ENCODE measurements at regions not wholly inside any gene's neighbourhood (a gene's known extent, or its start where the extent isn't known, plus 50 kb on each side); places are given as distances from the start of the nearest gene placed in this dataset.

GRCh38 chr16:66129196-66129595 lies 237.3 kb upstream of the CDH5 start:
- no peaks in the 10 kb centered on the region for H3K79me2 ChIP-seq (ENCODE audit: insufficient read depth, low read length)
- no peak for ATAC-seq
- BruUV-seq (replicated peaks) = no TSS peak
- no peaks in the 10 kb centered on the region for H3K4me1 ChIP-seq (ENCODE audit: insufficient read depth, low read length)
- peaks cover 7 to 52% of the 10 kb centered on the region in 2 experiments for H3K27me3 ChIP-seq (ENCODE audit: control insufficient read depth in 1 of 2, insufficient read depth in 2 of 2, low read length in 2 of 2)
- DNase-seq (ENCODE audit: low spot score) = no peak
- 0% methylated on average over 4 of the region's 4 CpGs for WGBS (ENCODE audit: low lambda C conversion rate)
- ChIA-PET POLR2A (no interaction called here), CTCF (ENCODE audit: low intra/inter-chr PET ratio, low total read pairs) (no interaction called here)
- no peaks in the 10 kb centered on the region for H3K36me3 ChIP-seq (replicated peaks in 1 of 2; ENCODE audit: control insufficient read depth in 1 of 2, insufficient read depth in 2 of 2, low read length in 2 of 2)
- H3K9me3 ChIP-seq (ENCODE audit: low read length) = no peaks in the 10 kb centered on the region
- H3K27ac ChIP-seq (ENCODE audit: extremely low read length, insufficient read depth, low read length) = no peak overlapping the region
- in situ Hi-C loops (cut with HindIII; ENCODE audit: extremely low pct_ligation_motif_present, low pct_unique_long_range_greater_than_20kb) (no loop called here), intact Hi-C loops (cut with micrococcal nuclease; ENCODE audit: unreplicated experiment) (no loop called here)
- H4K20me1 ChIP-seq (ENCODE audit: insufficient read depth, low read length) = no peaks in the 10 kb centered on the region
- TF ChIP-seq ZNF768 (CRISPR knock-in tag; IDR thresholded peaks at IDR 0.05) (peak; percentile 29; the same call in 1 of the 2 replicates), ZNF280B (CRISPR knock-in tag; IDR thresholded peaks at IDR 0.05; ENCODE audit: borderline replicate concordance) (no peak)
- H2AFZ ChIP-seq (ENCODE audit: low read length) = no peak overlapping the region
- no peak for FAIRE-seq
- no peak overlapping the region for H3K4me2 ChIP-seq (ENCODE audit: low read depth, low read length)
- H3K4me3 ChIP-seq (replicated peaks in 1 of 3; ENCODE audit: insufficient read depth in 1 of 3, low read depth in 2 of 3, low read length in 3 of 3) = no peak overlapping the region
- no peak overlapping the region for H3K9ac ChIP-seq (ENCODE audit: insufficient read depth, low read depth, low read length)

GRCh38 chr16:66128371-66128770 lies 238.1 kb upstream of the CDH5 start:
- Histone ChIP-seq H3K4me2 (ENCODE audit: low read depth, low read length) (no peak overlapping the region), H3K36me3 (replicated peaks in 1 of 2; ENCODE audit: control insufficient read depth in 1 of 2, insufficient read depth in 2 of 2, low read length in 2 of 2) (no peaks in the 10 kb centered on the region), H3K79me2 (ENCODE audit: insufficient read depth, low read length) (no peaks in the 10 kb centered on the region), H3K4me1 (ENCODE audit: insufficient read depth, low read length) (no peaks in the 10 kb centered on the region), H3K4me3 (replicated peaks in 1 of 3; ENCODE audit: insufficient read depth in 1 of 3, low read depth in 2 of 3, low read length in 3 of 3) (no peak overlapping the region), H3K27ac (ENCODE audit: extremely low read length, insufficient read depth, low read length) (no peak overlapping the region), H3K9ac (ENCODE audit: insufficient read depth, low read depth, low read length) (no peak overlapping the region), H4K20me1 (ENCODE audit: insufficient read depth, low read length) (no peaks in the 10 kb centered on the region), H3K9me3 (ENCODE audit: low read length) (no peaks in the 10 kb centered on the region), H3K27me3 (ENCODE audit: control insufficient read depth in 1 of 2, insufficient read depth in 2 of 2, low read length in 2 of 2) (peaks cover 7 to 49% of the 10 kb centered on the region in 2 experiments), H2AFZ (ENCODE audit: low read length) (no peak overlapping the region)
- FAIRE-seq (no peak), ATAC-seq (no peak), DNase-seq (ENCODE audit: low spot score) (no peak)
- POLR2A ChIA-PET = no interaction called here
- 16% methylated on average over 7 of the region's 7 CpGs for WGBS (ENCODE audit: low lambda C conversion rate)
- BruUV-seq (replicated peaks) = no TSS peak
- intact Hi-C loops (cut with micrococcal nuclease; ENCODE audit: unreplicated experiment) = no loop called here
- CTCF ChIA-PET (ENCODE audit: low intra/inter-chr PET ratio, low total read pairs) = no interaction called here
- in situ Hi-C loops (cut with HindIII; ENCODE audit: extremely low pct_ligation_motif_present, low pct_unique_long_range_greater_than_20kb) = no loop called here
- no peak for TF ChIP-seq KLF6 (CRISPR knock-in tag; IDR thresholded peaks at IDR 0.05)
- no peak for TF ChIP-seq NR2C2 (CRISPR knock-in tag; IDR thresholded peaks at IDR 0.05; ENCODE audit: borderline replicate concordance)
- no peak for TF ChIP-seq TBX3 (IDR thresholded peaks at IDR 0.05; ENCODE audit: borderline replicate concordance)
- TF ChIP-seq ZNF549 (CRISPR knock-in tag; IDR thresholded peaks at IDR 0.05) = no peak
- no peak for TF ChIP-seq ZNF768 (CRISPR knock-in tag; IDR thresholded peaks at IDR 0.05)
- no peak for TF ChIP-seq ZMYM3 (CRISPR knock-in tag; IDR thresholded peaks at IDR 0.05)
- no peak for TF ChIP-seq ZFAT (CRISPR knock-in tag; conservative IDR thresholded peaks at IDR 0.05)
- no peak for TF ChIP-seq SRSF9 (IDR thresholded peaks at IDR 0.05; ENCODE audit: borderline replicate concordance, insufficient read depth, low read depth, low read length, poor library complexity, severe bottlenecking)
- no peak for TF ChIP-seq GRHL1 (CRISPR knock-in tag; conservative IDR thresholded peaks at IDR 0.05)
- TF ChIP-seq ZNF792 (CRISPR knock-in tag; IDR thresholded peaks at IDR 0.05) = no peak
- TF ChIP-seq ZKSCAN5 (CRISPR knock-in tag; IDR thresholded peaks at IDR 0.05) = no peak
- no peak for TF ChIP-seq ATRX (CRISPR knock-in tag; IDR thresholded peaks at IDR 0.05; ENCODE audit: borderline replicate concordance)
- no peak for TF ChIP-seq ELF4 (CRISPR knock-in tag; IDR thresholded peaks at IDR 0.05; ENCODE audit: borderline replicate concordance)
- TF ChIP-seq HHEX (CRISPR knock-in tag; IDR thresholded peaks at IDR 0.05) = no peak
